ENCODE measurements at regions not wholly inside any gene's neighbourhood (a gene's known extent, or its start where the extent isn't known, plus 50 kb on each side); places are given as distances from the start of the nearest gene placed in this dataset.
A peak's percentile ranks its signal among the peaks of the same experiment; 100 is the strongest.

- H3K4me3 ChIP-seq (ENCODE audit: low read length) = no peak overlapping the region
- TF ChIP-seq, protein P1, sequence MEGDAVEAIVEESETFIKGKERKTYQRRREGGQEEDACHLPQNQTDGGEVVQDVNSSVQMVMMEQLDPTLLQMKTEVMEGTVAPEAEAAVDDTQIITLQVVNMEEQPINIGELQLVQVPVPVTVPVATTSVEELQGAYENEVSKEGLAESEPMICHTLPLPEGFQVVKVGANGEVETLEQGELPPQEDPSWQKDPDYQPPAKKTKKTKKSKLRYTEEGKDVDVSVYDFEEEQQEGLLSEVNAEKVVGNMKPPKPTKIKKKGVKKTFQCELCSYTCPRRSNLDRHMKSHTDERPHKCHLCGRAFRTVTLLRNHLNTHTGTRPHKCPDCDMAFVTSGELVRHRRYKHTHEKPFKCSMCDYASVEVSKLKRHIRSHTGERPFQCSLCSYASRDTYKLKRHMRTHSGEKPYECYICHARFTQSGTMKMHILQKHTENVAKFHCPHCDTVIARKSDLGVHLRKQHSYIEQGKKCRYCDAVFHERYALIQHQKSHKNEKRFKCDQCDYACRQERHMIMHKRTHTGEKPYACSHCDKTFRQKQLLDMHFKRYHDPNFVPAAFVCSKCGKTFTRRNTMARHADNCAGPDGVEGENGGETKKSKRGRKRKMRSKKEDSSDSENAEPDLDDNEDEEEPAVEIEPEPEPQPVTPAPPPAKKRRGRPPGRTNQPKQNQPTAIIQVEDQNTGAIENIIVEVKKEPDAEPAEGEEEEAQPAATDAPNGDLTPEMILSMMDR (conservative IDR thresholded peaks at IDR 0.05; ENCODE audit: low read depth, low read length) = no peak
- no peak for DNase-seq (ENCODE audit: low read depth)
Observed at GRCh38 chr2:102950371-102950946, 188.6 kb downstream of the TMEM182 start.

- TF ChIP-seq, protein P1 (conservative IDR thresholded peaks at IDR 0.05; ENCODE audit: low read depth, low read length) = no peak
- H3K4me3 ChIP-seq (ENCODE audit: low read length) = no peak overlapping the region
- no peak for DNase-seq (ENCODE audit: low read depth)
Observed at GRCh38 chr2:102951249-102951648, 189.4 kb downstream of the TMEM182 start.

DNA sequence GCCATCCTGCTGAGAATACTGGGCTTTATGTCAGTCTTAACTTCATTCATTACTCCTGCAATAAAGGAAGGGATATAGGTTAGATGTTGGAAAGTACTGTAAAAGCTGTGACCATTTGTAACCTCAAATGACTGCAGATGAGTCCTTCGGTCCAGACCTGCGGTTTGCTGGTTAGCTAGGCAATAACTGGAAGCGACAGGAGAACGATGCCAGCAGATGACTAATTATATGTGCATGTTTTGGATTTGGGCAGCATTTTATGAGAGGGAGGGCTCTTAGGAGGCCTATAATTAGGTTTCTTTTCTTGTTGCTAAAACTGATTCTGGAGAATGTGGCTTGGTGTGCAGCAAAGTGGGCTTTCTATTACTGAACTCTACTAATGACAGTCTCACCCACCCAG, 205.6 kb downstream of the TMEM182 start:
- TF ChIP-seq, protein P1 (conservative IDR thresholded peaks at IDR 0.05; ENCODE audit: low read depth, low read length) = no peak
- peak; percentile 66 for DNase-seq (ENCODE audit: low read depth)

DNA sequence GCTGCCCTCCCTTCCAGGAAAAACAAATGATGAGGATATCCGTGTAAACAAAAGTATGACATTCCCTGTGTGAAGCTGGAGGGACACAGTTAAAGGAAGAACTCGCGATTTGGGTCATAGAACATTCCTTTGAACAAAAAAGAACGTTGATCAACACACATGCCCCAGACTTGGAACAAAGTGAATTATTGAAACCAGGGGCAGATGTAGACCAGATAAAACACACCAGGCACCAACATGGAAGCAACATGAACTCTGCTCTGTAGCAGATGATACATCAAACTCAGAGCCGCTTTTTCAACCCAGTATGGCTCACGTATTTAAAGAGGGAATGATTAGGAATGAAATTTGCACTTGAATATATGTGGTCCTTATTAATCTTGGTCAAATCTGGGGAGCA, 206.5 kb downstream of the TMEM182 start:
- TF ChIP-seq, protein P1 (conservative IDR thresholded peaks at IDR 0.05; ENCODE audit: low read depth, low read length) = no peak
- no peak for DNase-seq (ENCODE audit: low read depth)

More for the DNA sequence above, 205.6 kb downstream of the TMEM182 start:
- H3K4me3 ChIP-seq (ENCODE audit: low read length) = no peak overlapping the region

GRCh38 chr2:102971701-102972100, 209.9 kb downstream of the TMEM182 start:
- no peak for DNase-seq (ENCODE audit: low read depth)
- TF ChIP-seq, protein P1 (conservative IDR thresholded peaks at IDR 0.05; ENCODE audit: low read depth, low read length) = no peak
- no peak overlapping the region for H3K4me3 ChIP-seq (ENCODE audit: low read length)

More for the DNA sequence above, 206.5 kb downstream of the TMEM182 start:
- H3K4me3 ChIP-seq (ENCODE audit: low read length) = no peak overlapping the region

GRCh38 chr2:102975996-102976975, 214.5 kb downstream of the TMEM182 start:
- H3K4me3 ChIP-seq (ENCODE audit: low read length) = no peak overlapping the region
- TF ChIP-seq, protein P1 (conservative IDR thresholded peaks at IDR 0.05; ENCODE audit: low read depth, low read length) = peak; percentile 79
- no peak for DNase-seq (ENCODE audit: low read depth)

Measured in retinal pigment epithelial cell (primary cell).